HFF-Myc (cell line): ENCODE measurements at regions not wholly inside any gene's neighbourhood (a gene's known extent, or its start where the extent isn't known, plus 50 kb on each side); places are given as distances from the start of the nearest gene placed in this dataset.

ENCODE experiments used
- DNase-seq: peaks from one replicate; pipeline ENCODE4 v3.0.0-alpha.2; 2011; ENCODE audit warnings: low read depth; ENCODE audit errors: extremely low read depth
- H3K4me3 ChIP-seq: replicated peaks from 2 replicates; pipeline ENCODE4 v1.5.1; 2011; ENCODE audit warnings: low read depth, mild to moderate bottlenecking, control low read depth, low read length
- TF ChIP-seq, protein P1 (sequence below): IDR thresholded peaks from 2 replicates; pipeline ENCODE4 v1.5.1; 2012; ENCODE audit warnings: mild to moderate bottlenecking, low read depth, low read length, control low read depth; ENCODE audit errors: missing control alignments

GRCh38 chr5:26012078-26012477 is 1026.3 kb downstream of the CDH9 start:
- TF ChIP-seq, protein P1, sequence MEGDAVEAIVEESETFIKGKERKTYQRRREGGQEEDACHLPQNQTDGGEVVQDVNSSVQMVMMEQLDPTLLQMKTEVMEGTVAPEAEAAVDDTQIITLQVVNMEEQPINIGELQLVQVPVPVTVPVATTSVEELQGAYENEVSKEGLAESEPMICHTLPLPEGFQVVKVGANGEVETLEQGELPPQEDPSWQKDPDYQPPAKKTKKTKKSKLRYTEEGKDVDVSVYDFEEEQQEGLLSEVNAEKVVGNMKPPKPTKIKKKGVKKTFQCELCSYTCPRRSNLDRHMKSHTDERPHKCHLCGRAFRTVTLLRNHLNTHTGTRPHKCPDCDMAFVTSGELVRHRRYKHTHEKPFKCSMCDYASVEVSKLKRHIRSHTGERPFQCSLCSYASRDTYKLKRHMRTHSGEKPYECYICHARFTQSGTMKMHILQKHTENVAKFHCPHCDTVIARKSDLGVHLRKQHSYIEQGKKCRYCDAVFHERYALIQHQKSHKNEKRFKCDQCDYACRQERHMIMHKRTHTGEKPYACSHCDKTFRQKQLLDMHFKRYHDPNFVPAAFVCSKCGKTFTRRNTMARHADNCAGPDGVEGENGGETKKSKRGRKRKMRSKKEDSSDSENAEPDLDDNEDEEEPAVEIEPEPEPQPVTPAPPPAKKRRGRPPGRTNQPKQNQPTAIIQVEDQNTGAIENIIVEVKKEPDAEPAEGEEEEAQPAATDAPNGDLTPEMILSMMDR: no peak
- no peak for DNase-seq
- H3K4me3 ChIP-seq: no peak overlapping the region

DNA sequence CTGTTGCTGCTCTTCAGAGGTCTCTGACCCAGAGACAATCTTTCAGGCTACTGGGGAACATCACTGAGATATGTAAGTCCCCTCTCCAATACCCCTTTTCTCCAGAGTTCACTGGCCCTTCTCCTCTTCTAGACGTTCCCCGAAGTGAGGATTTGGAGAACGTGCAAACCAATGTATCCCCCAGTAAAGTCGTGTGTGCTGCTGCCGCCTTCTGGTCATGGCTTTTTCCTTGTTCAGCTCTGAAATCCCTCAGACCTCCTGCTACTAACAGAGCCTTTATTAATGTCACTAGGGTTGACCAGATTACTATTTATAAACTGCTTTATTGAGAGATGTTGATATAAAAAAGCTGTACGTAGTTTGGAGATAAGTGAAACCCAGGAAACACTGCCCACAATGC is 1028.6 kb downstream of the CDH9 start:
- no peak overlapping the region for H3K4me3 ChIP-seq
- TF ChIP-seq, protein P1: no peak
- DNase-seq: no peak

DNA sequence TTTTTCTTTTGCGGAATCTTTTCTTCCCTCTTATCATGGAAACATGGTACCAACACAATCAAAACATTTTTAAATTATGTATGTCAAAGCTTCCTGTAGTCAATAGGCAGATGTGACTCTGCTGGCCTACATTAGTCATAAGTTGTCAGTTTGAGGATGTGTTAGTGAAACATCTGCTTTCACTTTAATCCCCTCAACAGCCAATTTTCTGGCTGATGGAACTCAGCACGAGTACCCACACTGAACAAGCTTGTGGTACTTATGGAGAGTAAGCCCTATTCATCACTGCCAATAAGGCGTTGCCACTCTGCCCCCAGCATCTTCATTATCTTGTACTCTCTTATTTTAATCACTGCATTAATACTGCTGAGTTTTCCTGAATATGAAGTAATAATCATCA is 1034.4 kb downstream of the CDH9 start:
- TF ChIP-seq, protein P1: no peak
- no peak for DNase-seq
- no peak overlapping the region for H3K4me3 ChIP-seq

- no peak overlapping the region for H3K4me3 ChIP-seq
- no peak for DNase-seq
- TF ChIP-seq, protein P1: no peak
Observed at GRCh38 chr5:25995209-25995608, 1043.2 kb downstream of the CDH9 start.

DNA sequence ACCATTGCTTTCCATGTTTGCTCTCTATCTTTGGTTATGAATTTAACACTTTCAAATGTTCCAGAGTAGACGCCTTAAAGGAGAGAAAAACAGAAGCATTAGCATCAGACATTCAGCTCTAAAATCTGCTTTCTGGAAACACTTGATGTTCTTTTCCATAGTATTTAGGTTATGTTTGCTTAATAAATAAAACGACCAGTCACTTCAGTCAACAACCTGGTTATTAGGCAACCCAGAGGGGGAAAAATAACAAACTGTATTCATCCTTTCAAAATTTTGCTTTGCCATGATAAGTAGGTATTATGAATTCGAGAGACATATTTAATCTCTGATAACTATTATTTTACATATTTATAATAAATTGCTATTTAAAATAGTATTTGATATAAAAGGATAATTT is 1044.7 kb downstream of the CDH9 start:
- DNase-seq: no peak
- no peak overlapping the region for H3K4me3 ChIP-seq
- TF ChIP-seq, protein P1: no peak

- no peak overlapping the region for H3K4me3 ChIP-seq
- TF ChIP-seq, protein P1: no peak
- no peak for DNase-seq
Observed at GRCh38 chr5:25991639-25992038, 1046.7 kb downstream of the CDH9 start.

DNA sequence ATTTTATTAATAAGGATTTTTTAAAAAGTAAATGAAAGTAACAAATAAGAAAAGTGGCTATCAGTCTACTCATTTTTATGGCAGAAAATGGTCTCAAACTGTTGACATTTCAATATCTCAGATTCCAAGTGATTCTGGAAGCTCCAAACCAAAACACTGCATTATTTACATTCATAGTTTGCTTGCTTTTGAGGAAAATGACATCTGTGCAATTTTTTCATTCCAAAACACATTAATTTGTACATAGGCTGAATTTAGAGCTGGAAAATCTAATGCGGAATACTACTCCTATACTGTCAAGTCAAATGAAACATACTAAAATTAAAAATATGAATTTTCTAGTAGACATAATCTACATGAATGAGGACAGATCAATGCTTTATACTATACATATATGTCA is 1047.6 kb downstream of the CDH9 start:
- H3K4me3 ChIP-seq: no peak overlapping the region
- TF ChIP-seq, protein P1: no peak
- no peak for DNase-seq
